ENCODE measurements at regions not wholly inside any gene's neighbourhood (a gene's known extent, or its start where the extent isn't known, plus 50 kb on each side); places are given as distances from the start of the nearest gene placed in this dataset.

DNA sequence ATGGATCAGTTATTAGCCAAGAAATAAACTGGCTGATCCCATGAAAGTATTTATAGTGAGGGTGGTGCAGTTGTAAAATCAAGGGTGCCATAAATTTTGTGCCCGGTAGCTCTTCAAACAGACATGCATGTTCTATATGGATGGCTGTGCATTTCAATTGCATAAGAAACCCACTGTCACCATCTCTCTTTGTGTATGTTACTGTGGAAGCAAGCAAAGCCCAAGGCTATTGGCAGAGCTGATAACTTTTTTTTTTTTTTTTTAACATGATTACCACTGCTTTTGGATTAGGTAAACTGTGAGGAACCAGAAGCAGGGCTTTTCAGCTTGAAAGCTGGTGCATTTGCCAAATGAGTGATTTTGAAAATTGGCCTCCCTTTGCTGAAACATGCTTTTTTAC is 332.6 kb downstream of the SOX11 start:
- Histone ChIP-seq H3K27ac (ENCODE audit: low read depth in 2 of 2, low read length in 1 of 2) (no peak overlapping the region; a peak in 1 of 4 replicates), H3K79me2 (ENCODE audit: insufficient read depth) (no peaks in the 10 kb centered on the region), H3K4me2 (no peak overlapping the region), H3F3A (replicated peaks; ENCODE audit: insufficient read depth) (no peaks in the 10 kb centered on the region), H2AFZ (ENCODE audit: low read depth) (no peak overlapping the region), H3K36me3 (replicated peaks in 1 of 2; ENCODE audit: control insufficient read depth in 1 of 2, insufficient read depth in 2 of 2, low read length in 1 of 2) (no peaks in the 10 kb centered on the region), H3K4me1 (ENCODE audit: control insufficient read depth in 1 of 2, insufficient read depth in 2 of 2, low read depth in 1 of 2, low read length in 1 of 2) (peaks cover 0 to 2% of the 10 kb centered on the region in 2 experiments; a peak in 2 of 4 replicates), H3K27me3 (ENCODE audit: insufficient read depth) (no peaks in the 10 kb centered on the region), H3K4me3 (ENCODE audit: low read depth in 2 of 2, low read length in 1 of 2) (no peak overlapping the region), H3K9me3 (no peaks in the 10 kb centered on the region), H4K20me1 (ENCODE audit: insufficient read depth) (no peaks in the 10 kb centered on the region), H3K9me2 (no peaks in the 10 kb centered on the region), H3K9ac (no peak overlapping the region)
- ChIA-PET POLR2A (no interaction called here), CTCF (interaction anchor here (0.7 to 1.2 kb wide), 2 partner anchors 20 to 197 kb away, joined by 3 read pairs; no protein-coding TSS in a partner anchor)
- DNase-seq = peak; percentile 24
- TF ChIP-seq RAD21 (IDR thresholded peaks at IDR 0.05; ENCODE audit: low read length) = peak; percentile 19; the same call in 1 of the 2 replicates
- TF ChIP-seq FOXM1 (IDR thresholded peaks at IDR 0.05; ENCODE audit: low read depth) = no peak
- peak in 1 of 2 experiments; percentile 39; a peak in 1 of 4 replicates for TF ChIP-seq EP300 (IDR thresholded peaks at IDR 0.05; ENCODE audit: borderline replicate concordance in 1 of 2, low read depth in 1 of 2, low read length in 1 of 2)
- 85% methylated on average over 1 of the region's 1 CpG for WGBS (ENCODE audit: low lambda C conversion rate)

DNA sequence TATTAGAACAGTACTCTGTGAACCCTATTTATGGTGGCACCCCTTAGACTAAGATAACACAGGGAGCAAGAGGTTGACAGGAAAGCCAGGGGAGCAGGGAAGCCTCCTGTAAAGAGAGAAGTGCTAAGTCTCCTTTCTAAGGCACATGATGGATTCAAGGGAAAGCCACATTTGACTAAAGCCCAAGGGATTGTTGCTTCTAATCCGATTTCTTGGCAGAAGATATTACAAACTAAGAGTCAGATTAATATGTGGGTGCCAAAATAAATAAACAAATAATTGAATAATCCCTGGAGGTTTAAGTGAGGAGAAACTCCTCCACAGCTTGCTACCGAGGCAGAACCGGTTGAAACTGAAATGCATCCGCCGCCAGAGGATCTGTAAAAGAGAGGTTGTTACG is 333.2 kb downstream of the SOX11 start:
- Histone ChIP-seq H3K27ac (ENCODE audit: low read depth in 2 of 2, low read length in 1 of 2) (no peak overlapping the region), H3K4me2 (no peak overlapping the region), H4K20me1 (ENCODE audit: insufficient read depth) (no peaks in the 10 kb centered on the region), H3K4me1 (ENCODE audit: control insufficient read depth in 1 of 2, insufficient read depth in 2 of 2, low read depth in 1 of 2, low read length in 1 of 2) (peaks cover 0 to 2% of the 10 kb centered on the region in 2 experiments; a peak in 2 of 4 replicates), H3K79me2 (ENCODE audit: insufficient read depth) (no peaks in the 10 kb centered on the region), H2AFZ (ENCODE audit: low read depth) (no peak overlapping the region), H3K9ac (no peak overlapping the region), H3F3A (replicated peaks; ENCODE audit: insufficient read depth) (no peaks in the 10 kb centered on the region), H3K4me3 (ENCODE audit: low read depth in 2 of 2, low read length in 1 of 2) (no peak overlapping the region), H3K36me3 (replicated peaks in 1 of 2; ENCODE audit: control insufficient read depth in 1 of 2, insufficient read depth in 2 of 2, low read length in 1 of 2) (no peaks in the 10 kb centered on the region), H3K9me3 (no peaks in the 10 kb centered on the region), H3K27me3 (ENCODE audit: insufficient read depth) (no peaks in the 10 kb centered on the region), H3K9me2 (no peaks in the 10 kb centered on the region)
- ChIA-PET POLR2A (no interaction called here), CTCF (interaction anchor here (0.7 to 1.2 kb wide), 2 partner anchors 21 to 197 kb away, joined by 3 read pairs; no protein-coding TSS in a partner anchor)
- DNase-seq = no peak
- WGBS (ENCODE audit: low lambda C conversion rate) = 48% methylated on average over 6 of the region's 6 CpGs
- no peak for TF ChIP-seq POLR2AphosphoS5 (IDR thresholded peaks at IDR 0.05; ENCODE audit: low read depth, low read length)
- TF ChIP-seq RXRA (IDR thresholded peaks at IDR 0.05; ENCODE audit: borderline replicate concordance, low read depth) = no peak
- no peak for TF ChIP-seq TCF12 (IDR thresholded peaks at IDR 0.05)
- no peak for TF ChIP-seq SIN3A (IDR thresholded peaks at IDR 0.05; ENCODE audit: borderline replicate concordance, low read depth, low read length)

DNA sequence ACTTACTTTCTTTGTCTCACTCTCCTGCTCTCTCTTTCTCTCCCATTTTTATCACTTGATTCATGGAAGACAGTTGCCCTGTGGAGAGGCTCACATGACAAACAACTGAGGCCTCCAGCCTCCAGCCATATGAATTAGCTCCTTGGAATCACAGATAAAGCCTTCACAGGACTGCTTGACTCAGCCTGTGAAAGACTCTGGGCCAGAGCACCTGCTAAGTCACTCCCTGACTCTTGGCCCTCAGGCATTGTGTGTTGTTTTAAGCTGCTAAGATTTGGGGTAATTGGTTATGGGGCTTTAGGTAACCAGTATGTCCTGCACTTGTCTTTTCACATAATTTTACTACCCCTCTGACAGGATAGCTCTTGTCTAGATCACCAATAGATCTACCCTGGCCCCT is 334.9 kb downstream of the SOX11 start:
- ChIA-PET POLR2A (no interaction called here), CTCF (interaction anchor here (0.9 to 2.2 kb wide), 3 partner anchors 13 to 746 kb away, joined by 3 to 6 read pairs (median 3); no protein-coding TSS in a partner anchor)
- H3K9ac ChIP-seq = no peak overlapping the region
- peaks cover 0 to 2% of the 10 kb centered on the region in 2 experiments; a peak in 2 of 4 replicates for H3K4me1 ChIP-seq (ENCODE audit: control insufficient read depth in 1 of 2, insufficient read depth in 2 of 2, low read depth in 1 of 2, low read length in 1 of 2)
- no peaks in the 10 kb centered on the region for H3K9me3 ChIP-seq
- no peak overlapping the region for H2AFZ ChIP-seq (ENCODE audit: low read depth)
- DNase-seq = no peak
- no peak overlapping the region for H3K4me3 ChIP-seq (ENCODE audit: low read depth in 2 of 2, low read length in 1 of 2)
- H3K36me3 ChIP-seq (replicated peaks in 1 of 2; ENCODE audit: control insufficient read depth in 1 of 2, insufficient read depth in 2 of 2, low read length in 1 of 2) = no peaks in the 10 kb centered on the region
- H4K20me1 ChIP-seq (ENCODE audit: insufficient read depth) = no peaks in the 10 kb centered on the region
- no peaks in the 10 kb centered on the region for H3K27me3 ChIP-seq (ENCODE audit: insufficient read depth)
- no peaks in the 10 kb centered on the region for H3K9me2 ChIP-seq
- H3F3A ChIP-seq (replicated peaks; ENCODE audit: insufficient read depth) = no peaks in the 10 kb centered on the region
- no peak overlapping the region for H3K27ac ChIP-seq (ENCODE audit: low read depth in 2 of 2, low read length in 1 of 2)
- H3K4me2 ChIP-seq = no peak overlapping the region
- H3K79me2 ChIP-seq (ENCODE audit: insufficient read depth) = no peaks in the 10 kb centered on the region
- TF ChIP-seq EP300 (IDR thresholded peaks at IDR 0.05; ENCODE audit: borderline replicate concordance in 1 of 2, low read depth in 1 of 2, low read length in 1 of 2) (no peak), NFIC (IDR thresholded peaks at IDR 0.05; ENCODE audit: borderline replicate concordance) (no peak), NRF1 (IDR thresholded peaks at IDR 0.05; ENCODE audit: low read depth, low read length) (no peak), TAF1 (IDR thresholded peaks at IDR 0.05; ENCODE audit: borderline replicate concordance, low read depth, low read length) (no peak), GATA2 (CRISPR knock-in tag; IDR thresholded peaks at IDR 0.05) (no peak), SMC3 (IDR thresholded peaks at IDR 0.05; ENCODE audit: low read depth, low read length) (no peak), TCF12 (IDR thresholded peaks at IDR 0.05) (no peak)
- TF ChIP-seq, protein P1, sequence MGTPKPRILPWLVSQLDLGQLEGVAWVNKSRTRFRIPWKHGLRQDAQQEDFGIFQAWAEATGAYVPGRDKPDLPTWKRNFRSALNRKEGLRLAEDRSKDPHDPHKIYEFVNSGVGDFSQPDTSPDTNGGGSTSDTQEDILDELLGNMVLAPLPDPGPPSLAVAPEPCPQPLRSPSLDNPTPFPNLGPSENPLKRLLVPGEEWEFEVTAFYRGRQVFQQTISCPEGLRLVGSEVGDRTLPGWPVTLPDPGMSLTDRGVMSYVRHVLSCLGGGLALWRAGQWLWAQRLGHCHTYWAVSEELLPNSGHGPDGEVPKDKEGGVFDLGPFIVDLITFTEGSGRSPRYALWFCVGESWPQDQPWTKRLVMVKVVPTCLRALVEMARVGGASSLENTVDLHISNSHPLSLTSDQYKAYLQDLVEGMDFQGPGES (IDR thresholded peaks at IDR 0.05; ENCODE audit: low read depth, low read length) = no peak
- TF ChIP-seq, protein P2, sequence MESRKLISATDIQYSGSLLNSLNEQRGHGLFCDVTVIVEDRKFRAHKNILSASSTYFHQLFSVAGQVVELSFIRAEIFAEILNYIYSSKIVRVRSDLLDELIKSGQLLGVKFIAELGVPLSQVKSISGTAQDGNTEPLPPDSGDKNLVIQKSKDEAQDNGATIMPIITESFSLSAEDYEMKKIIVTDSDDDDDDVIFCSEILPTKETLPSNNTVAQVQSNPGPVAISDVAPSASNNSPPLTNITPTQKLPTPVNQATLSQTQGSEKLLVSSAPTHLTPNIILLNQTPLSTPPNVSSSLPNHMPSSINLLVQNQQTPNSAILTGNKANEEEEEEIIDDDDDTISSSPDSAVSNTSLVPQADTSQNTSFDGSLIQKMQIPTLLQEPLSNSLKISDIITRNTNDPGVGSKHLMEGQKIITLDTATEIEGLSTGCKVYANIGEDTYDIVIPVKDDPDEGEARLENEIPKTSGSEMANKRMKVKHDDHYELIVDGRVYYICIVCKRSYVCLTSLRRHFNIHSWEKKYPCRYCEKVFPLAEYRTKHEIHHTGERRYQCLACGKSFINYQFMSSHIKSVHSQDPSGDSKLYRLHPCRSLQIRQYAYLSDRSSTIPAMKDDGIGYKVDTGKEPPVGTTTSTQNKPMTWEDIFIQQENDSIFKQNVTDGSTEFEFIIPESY (IDR thresholded peaks at IDR 0.05; ENCODE audit: borderline replicate concordance, low read depth) = no peak
- TF ChIP-seq, protein P3, sequence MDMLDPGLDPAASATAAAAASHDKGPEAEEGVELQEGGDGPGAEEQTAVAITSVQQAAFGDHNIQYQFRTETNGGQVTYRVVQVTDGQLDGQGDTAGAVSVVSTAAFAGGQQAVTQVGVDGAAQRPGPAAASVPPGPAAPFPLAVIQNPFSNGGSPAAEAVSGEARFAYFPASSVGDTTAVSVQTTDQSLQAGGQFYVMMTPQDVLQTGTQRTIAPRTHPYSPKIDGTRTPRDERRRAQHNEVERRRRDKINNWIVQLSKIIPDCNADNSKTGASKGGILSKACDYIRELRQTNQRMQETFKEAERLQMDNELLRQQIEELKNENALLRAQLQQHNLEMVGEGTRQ (IDR thresholded peaks at IDR 0.05; ENCODE audit: borderline replicate concordance, low read depth, low read length) = no peak
- TF ChIP-seq, protein P4, sequence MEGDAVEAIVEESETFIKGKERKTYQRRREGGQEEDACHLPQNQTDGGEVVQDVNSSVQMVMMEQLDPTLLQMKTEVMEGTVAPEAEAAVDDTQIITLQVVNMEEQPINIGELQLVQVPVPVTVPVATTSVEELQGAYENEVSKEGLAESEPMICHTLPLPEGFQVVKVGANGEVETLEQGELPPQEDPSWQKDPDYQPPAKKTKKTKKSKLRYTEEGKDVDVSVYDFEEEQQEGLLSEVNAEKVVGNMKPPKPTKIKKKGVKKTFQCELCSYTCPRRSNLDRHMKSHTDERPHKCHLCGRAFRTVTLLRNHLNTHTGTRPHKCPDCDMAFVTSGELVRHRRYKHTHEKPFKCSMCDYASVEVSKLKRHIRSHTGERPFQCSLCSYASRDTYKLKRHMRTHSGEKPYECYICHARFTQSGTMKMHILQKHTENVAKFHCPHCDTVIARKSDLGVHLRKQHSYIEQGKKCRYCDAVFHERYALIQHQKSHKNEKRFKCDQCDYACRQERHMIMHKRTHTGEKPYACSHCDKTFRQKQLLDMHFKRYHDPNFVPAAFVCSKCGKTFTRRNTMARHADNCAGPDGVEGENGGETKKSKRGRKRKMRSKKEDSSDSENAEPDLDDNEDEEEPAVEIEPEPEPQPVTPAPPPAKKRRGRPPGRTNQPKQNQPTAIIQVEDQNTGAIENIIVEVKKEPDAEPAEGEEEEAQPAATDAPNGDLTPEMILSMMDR (IDR thresholded peaks at IDR 0.05) = no peak

All from SK-N-SH (cell line).